HFFc6 (cell line): ENCODE measurements at regions not wholly inside any gene's neighbourhood (a gene's known extent, or its start where the extent isn't known, plus 50 kb on each side); places are given as distances from the start of the nearest gene placed in this dataset.
"Not testable (repeated sequence)": the region's sequence is repeated elsewhere in the genome, so short reads cannot be mapped to it uniquely, and the experiment has no call there.

Source experiments
- DNase-seq: peaks from one replicate; pipeline ENCODE4 v3.0.0-alpha.2; 2018
- H3K27ac Mint-ChIP-seq: 2 replicates; pipeline ENCODE4 v1.8.0; 2020; ENCODE audit warnings: mild to moderate bottlenecking, mixed read lengths
- H3K27me3 Mint-ChIP-seq: 2 replicates; pipeline ENCODE4 v1.8.0; 2021; ENCODE audit warnings: mild to moderate bottlenecking, moderate library complexity, mixed read lengths; ENCODE audit not compliant: insufficient read depth
- H3K36me3 Mint-ChIP-seq: 2 replicates; pipeline ENCODE4 v1.8.0; 2021; ENCODE audit warnings: low read depth, mixed read lengths
- H3K4me1 Mint-ChIP-seq: 2 replicates; pipeline ENCODE4 v1.8.0; 2020; ENCODE audit warnings: low read depth, mixed read lengths
- H3K4me3 Mint-ChIP-seq: 2 replicates; pipeline ENCODE4 v1.8.0; 2020; ENCODE audit warnings: mild to moderate bottlenecking, moderate library complexity, mixed read lengths
- H3K9me3 Mint-ChIP-seq: 2 replicates; pipeline ENCODE4 v1.8.0; 2020; ENCODE audit warnings: mild to moderate bottlenecking, mixed read lengths
- CTCF ChIP-seq: fragments of 200-600 bp; sonication (generic); IDR thresholded peaks from 2 replicates; pipeline ENCODE4 v1.5.0; 2021; ENCODE audit warnings: antibody characterized with exemption, mild to moderate bottlenecking

- peaks cover 9% of the 10 kb centered on the region for H3K27me3 Mint-ChIP-seq
- no peak overlapping the region for H3K27ac Mint-ChIP-seq
- no peak for DNase-seq
- no peak for TF ChIP-seq CTCF
- no peaks in the 10 kb centered on the region for H3K36me3 Mint-ChIP-seq
- H3K4me1 Mint-ChIP-seq, result peaks cover 13% of the 10 kb centered on the region; the same call in 1 of the 2 replicates
- H3K9me3 Mint-ChIP-seq, result peaks cover 3% of the 10 kb centered on the region; the same call in 1 of the 2 replicates
- no peak overlapping the region for H3K4me3 Mint-ChIP-seq
These were observed 333.1 kb upstream of the KLF3 start for GRCh38 chr4:38330936-38331335.

- Mint-ChIP-seq H3K27me3 (peaks cover 7% of the 10 kb centered on the region), H3K36me3 (0 out of 2 replicates have a peak, but pooled peaks cover under 1% of the 10 kb centered on the region), H3K27ac (no peak overlapping the region), H3K4me3 (no peak overlapping the region), H3K4me1 (peaks cover 12% of the 10 kb centered on the region; the same call in 1 of the 2 replicates), H3K9me3 (peaks cover 2% of the 10 kb centered on the region; the same call in 1 of the 2 replicates)
- DNase-seq, result no peak
- no peak for TF ChIP-seq CTCF
These were observed 331.3 kb upstream of the KLF3 start for GRCh38 chr4:38332699-38333098.

GRCh38 chr4:38333219-38333618 lies 330.8 kb upstream of the KLF3 start:
- no peak for TF ChIP-seq CTCF
- Mint-ChIP-seq H3K27ac (no peak overlapping the region), H3K9me3 (peaks cover 7% of the 10 kb centered on the region), H3K4me1 (peaks cover 7% of the 10 kb centered on the region; the same call in 1 of the 2 replicates), H3K36me3 (peaks cover 6% of the 10 kb centered on the region), H3K4me3 (no peak overlapping the region), H3K27me3 (peaks cover 7% of the 10 kb centered on the region)
- DNase-seq, result no peak

- DNase-seq, result no peak
- TF ChIP-seq CTCF, result no peak
- Mint-ChIP-seq H3K27me3 (peaks cover 11% of the 10 kb centered on the region), H3K36me3 (peaks cover 16% of the 10 kb centered on the region), H3K9me3 (peaks cover 23% of the 10 kb centered on the region), H3K4me3 (no peak overlapping the region), H3K4me1 (no peaks in the 10 kb centered on the region), H3K27ac (no peak overlapping the region)
These were observed 329.2 kb upstream of the KLF3 start for GRCh38 chr4:38334791-38335190.

- not testable (repeated sequence) for H3K4me3 Mint-ChIP-seq, H3K27me3 Mint-ChIP-seq, DNase-seq, H3K4me1 Mint-ChIP-seq, H3K27ac Mint-ChIP-seq
- H3K36me3 Mint-ChIP-seq, result peaks cover 16% of the 10 kb centered on the region
- peaks cover 24% of the 10 kb centered on the region for H3K9me3 Mint-ChIP-seq
These were observed 325.1 kb upstream of the KLF3 start for GRCh38 chr4:38338939-38339338.

GRCh38 chr4:38343608-38344007 lies 320.4 kb upstream of the KLF3 start:
- Mint-ChIP-seq H3K4me1 (no peaks in the 10 kb centered on the region), H3K36me3 (peaks cover 6% of the 10 kb centered on the region), H3K4me3 (no peak overlapping the region), H3K9me3 (peaks cover 13% of the 10 kb centered on the region), H3K27ac (no peak overlapping the region), H3K27me3 (peaks cover 7% of the 10 kb centered on the region)
- TF ChIP-seq CTCF, result no peak
- DNase-seq, result no peak
